ENCODE measurements at regions not wholly inside any gene's neighbourhood (a gene's known extent, or its start where the extent isn't known, plus 50 kb on each side); places are given as distances from the start of the nearest gene placed in this dataset.
"Not testable (repeated sequence)": the region's sequence is repeated elsewhere in the genome, so short reads cannot be mapped to it uniquely, and the experiment has no call there.

DNA sequence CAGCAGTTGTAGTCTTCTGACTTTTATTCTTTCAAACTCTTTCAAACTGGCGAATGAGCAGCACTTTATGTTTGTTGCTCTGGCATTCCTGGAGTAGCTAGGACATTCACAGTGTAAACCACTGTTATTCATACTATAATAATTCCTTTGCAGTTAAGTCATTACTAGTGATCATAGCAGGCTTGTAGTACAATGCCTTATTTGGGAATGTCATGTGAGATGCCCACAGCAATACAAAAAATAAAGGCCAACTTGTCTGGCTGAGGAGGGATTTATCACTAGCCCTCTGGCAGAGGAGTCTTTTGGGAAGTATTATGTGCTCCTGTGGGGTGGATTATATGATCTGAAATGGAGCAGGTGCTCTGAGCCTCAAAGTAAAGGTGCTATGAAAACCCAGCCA is 197.2 kb downstream of the VGLL3 start:
- no peak for FAIRE-seq

DNA sequence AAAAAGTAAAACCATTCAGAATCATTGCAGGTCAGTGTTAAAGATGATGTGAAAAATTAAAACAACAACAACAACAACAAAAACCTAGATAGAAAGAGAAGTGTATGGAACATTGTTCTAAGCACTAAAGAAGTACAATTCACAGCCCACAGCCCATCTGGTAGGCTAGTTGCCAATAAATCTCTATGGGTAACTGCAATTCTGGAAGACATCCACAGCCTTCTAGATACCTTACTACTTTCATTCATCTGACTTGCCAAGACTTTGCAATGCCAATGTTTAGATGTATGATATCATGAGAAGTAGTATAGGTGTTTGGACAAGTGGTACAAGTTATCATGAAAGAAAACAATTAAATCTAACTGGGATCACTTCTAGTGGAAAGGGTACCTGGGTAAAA is 198.6 kb downstream of the VGLL3 start:
- no peak for FAIRE-seq

DNA sequence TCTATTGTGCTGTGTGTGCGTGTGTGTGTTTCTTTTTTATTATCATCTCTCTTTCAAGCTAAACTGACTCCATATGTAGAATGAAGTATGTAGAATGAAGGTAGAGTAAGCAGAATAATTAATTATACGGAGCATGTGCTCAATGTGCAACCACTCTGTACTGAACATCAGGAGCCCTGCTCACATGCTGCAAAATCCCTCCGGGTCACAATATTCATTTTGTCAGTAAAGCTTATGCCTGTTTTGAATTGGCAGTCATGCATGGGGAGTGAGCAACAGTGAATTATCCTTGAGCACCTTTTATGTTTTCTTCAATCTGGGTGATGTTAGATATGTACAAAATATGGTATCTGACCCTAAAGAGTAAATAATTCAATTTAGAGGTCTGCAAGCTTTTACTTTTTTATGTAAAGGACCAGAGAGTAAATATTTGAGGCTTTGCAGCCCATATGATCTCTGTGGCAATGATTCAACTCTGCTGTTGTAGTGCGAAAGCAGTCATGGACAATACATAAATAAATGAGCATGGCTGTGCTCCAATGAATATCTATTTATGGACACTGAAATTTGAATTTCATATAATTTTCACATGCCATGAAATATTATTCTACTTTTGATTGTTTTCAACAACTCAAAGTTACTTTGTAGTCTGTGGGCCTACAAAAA is 199.9 kb downstream of the VGLL3 start:
- FAIRE-seq: no peak

DNA sequence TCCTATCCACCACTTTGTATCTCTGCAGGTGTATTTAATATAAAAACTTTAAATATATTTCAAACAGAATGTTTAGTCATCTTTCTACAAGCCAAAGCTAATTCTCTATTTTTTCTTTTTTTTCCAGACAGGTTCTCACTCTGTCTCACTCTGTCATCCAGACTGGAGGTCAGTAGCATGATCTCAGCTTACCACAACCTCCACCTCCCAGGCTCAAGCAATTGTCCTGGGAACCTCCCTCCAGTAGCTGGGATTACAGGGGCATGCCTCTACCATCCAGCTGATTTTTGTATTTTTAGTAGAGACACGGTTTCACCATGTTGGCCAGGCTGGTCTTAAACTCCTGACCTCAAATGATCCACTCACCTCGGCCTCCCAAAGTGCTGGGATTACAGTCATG is 202.6 kb downstream of the VGLL3 start:
- no peak for FAIRE-seq

DNA sequence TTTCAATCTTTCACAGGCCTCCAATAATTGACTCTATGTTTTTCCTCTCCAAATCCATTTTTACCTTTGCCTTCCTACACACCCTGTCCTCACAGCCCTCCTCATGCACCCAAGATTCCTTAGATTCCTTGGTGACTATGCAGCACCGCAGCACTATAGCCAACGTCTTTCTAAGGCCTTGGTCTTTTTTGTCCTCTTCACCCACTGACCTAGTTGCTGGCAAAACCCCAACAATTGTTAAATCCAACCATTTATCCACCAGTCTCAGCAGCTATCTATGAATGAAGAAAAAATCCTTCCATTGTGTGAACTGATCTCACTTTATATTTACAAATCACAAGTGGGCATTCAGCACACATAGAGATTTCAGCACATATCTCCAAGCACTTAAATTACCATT is 203.9 kb downstream of the VGLL3 start:
- FAIRE-seq: no peak

DNA sequence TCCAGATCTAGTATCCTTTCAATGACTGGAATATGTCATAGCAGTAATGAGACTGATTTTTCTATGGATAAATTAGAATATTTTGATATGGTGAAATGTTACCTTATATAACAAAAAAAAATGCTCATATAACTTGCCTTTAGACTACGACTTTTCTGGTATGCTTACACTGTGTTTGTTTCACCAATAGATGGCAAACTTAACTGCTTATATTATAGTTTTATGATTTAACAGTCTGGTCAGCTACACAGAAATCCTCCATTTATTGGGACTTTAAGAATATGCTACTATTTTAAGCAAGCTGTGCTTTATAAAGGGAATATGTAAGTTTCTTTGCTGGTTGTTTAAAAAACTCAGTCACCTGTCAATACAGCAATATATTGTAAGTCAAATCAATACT is 205.6 kb downstream of the VGLL3 start:
- FAIRE-seq: no peak

DNA sequence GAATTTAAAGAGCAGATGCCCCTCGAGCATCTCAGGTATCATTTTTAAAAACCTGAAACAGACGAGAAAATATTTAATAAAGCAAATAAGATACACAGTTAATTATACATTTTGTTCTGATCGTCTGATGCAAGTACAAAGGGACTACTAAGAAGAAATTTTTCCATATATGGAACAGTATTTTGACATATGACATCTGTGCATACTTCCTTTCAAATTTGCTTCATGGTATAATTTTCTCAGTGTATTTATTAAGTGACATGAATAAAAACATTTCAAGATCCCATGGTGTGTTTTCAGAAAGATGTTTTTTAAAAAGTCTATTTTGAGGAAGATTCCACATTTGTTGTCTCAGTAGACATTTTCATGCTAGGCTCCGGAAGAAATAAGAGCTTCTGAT is 208.1 kb downstream of the VGLL3 start:
- no peak for FAIRE-seq

DNA sequence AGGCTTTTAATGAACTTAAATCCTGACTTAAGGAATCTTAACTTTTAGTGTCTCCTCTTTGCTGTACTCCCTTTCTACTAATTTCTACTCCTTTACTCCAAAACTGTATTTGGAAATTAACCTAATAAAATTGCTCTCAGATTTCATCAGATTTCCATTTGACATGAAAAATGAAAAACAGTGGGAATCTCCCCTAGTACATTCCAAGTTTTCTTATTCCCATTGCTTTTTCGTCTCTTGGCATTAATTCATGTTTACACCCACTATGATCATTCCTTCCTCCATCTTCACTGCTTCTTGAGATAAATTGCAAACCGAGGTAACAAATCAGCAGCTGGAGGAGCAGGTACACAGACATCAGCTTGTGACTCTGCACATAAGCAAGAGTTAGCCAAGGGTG is 208.7 kb downstream of the VGLL3 start:
- no peak for FAIRE-seq

DNA sequence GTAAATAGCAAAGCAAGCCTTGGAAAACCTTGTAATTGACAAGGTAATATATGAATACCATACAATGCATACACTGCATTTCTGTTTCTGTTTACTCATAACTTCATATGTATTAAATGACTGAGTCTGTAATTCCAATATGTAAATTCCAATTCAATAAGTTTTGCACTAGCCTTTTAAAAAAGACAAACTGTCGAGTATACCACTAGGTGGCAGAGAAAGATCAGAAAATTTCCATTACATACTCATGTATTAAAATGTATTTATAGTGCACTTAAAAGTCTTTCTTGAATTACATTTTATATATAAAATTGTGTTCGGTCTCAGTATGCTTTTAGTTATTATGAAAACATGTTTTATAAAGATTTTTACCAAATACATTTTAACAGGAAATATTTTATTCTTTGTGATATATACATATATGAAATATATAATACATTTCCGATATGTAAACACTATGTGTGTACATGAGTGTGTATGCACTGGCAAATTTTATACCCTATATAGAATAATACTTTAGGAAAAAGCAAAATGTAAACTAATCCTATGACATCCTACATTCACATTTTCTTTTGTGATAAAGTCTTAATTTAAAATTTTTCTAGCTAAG is 216.8 kb downstream of the VGLL3 start:
- FAIRE-seq: peak; percentile 91

DNA sequence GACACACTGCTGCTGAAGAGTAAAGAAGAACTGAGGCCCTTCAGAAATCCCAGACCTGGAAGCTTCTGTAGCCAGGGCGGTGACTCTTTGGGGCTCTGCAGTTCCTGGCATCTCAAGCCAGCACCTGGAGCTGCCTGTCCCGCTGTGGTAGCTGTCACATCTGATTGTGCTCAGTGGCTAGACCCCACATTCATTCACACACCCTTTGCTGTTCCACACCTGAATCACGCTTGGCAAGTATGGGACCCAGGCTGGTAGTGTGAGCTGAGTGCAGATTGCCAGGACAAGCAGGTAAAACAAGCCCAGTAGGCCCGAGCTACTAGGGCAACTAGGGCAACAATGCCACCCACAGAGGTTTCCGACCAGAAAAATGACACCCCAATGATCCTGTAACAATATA is 218.2 kb downstream of the VGLL3 start:
- no peak for FAIRE-seq

DNA sequence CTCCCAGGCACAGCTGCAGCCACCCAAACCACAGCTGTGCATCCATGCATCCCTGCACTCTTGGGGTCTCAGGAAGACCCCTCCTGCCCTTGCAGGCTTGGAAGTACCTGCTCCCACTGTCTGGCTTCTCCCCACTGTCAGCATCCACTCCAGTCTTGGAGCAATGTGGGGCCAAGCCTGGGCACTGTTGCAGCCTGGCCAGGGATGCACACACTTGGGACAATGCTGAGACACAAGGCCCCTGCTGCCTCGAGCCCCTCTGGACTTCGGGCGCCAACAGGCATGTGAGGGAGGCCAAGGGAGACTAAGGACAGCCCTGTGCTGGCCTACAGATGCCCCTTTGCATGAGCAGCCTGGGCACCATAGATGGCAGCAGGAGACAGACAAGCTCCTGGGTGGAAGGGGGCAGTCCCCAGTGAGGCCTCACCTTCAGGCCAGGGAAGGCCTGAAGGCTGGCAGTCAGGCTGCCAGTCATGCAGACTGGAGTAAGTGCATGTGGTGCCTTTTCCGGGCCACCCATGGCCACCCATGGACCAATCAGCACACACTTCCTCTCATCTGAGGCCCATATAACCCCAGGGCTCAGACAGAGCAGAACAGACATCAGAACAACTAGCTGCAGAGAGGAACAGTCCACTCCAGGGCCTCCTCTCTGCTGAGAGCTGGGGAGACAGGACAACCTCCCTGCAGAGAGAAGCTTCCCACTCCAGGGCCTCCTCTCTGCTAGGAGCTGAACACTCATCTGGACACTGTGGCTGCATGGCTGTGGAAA is 219.0 kb downstream of the VGLL3 start:
- FAIRE-seq: no peak

DNA sequence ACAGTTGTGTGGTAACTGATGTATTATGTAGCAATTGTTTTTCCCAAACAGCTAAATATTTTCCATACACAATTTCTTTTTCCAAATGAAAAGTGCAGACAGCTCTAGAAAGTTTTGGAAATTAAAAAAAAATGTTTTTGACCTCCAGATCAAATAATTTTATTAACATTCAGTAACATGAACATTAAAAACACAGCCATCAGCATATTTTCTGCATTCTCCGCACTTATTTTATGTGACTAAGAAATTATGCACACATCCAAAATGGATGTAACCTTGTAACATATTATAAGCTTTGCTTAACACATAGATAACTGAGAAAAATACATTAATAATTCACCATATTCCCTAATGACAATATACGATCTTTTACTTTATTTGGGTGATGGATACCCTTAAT is 224.6 kb downstream of the VGLL3 start:
- FAIRE-seq: no peak

DNA sequence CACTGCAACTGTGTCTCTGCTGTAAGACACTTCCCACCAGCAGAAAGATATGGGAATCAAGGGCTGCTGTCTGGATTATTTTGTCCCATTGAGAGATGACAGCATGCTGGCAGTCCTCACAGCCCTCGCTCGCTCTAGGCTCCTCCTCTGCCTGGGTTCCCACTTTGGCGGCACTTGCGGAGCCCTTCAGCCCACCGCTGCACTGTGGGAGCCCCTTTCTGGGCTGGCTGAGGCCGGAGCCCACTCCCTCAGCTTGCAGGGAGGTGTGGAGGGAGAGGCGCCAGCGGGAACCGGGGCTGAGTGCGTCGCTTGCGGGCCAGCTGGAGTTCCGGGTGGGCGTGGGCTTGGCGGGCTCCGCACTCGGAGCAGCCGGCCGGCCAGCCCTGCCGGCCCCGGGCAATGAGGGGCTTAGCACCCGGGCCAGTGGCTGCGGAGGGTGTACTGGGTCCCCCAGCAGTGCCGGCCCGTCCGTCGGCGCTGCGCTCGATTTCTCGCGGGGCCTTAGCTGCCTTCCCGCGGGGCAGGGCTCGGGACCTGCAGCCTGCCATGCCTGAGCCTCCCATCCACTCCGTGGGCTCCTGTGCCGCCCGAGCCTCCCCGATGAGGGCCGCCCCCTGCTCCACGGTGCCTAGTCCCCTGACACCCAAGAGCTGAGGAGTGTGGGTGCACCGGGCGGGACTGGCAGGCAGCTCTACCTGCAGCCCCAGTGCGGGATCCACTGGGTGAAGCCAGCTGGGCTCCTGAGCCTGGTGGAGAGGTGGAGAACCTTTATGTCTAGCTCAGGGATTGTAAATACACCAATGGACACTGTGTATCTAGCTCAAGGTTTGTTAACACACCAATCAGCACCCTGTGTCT is 233.4 kb downstream of the VGLL3 start:
- not testable (repeated sequence) for FAIRE-seq

DNA sequence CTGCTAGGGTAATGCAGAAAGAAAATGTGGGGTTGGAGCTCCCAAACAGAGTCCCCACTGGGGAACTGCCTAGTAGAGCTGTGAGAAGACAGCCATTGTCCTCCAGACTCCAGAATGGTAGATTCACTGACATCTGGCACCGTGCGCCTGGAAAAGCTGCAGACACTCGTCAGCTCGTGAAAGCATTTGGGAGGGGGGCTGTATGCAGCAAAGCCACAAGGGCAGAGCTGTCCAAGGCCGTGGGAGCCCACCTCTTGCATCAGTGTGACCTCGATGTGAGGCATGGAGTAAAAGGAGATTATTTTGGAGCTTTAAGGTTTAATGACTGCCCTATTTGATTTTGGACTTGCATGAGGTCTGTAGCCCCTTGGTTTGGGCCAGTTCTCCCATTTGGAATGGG is 242.9 kb downstream of the VGLL3 start:
- no peak for FAIRE-seq

DNA sequence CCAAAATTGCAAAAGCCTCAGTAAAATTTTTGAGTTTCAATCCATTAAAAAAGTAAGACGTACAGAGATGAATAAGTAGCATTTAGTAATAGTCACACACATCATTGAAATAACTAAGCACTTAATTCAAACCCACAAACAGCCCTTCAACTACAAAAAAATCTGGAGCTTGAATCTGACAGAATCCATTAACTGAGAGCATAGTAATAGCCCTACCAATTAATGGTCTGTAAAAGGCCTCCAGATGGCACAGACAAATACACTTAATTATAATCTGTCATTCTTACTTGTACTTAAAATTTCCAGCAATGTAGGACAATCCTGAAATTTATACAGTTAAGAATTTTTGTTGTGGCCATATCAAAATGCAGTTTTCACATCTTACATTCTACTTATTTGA is 246.9 kb downstream of the VGLL3 start:
- no peak for FAIRE-seq

DNA sequence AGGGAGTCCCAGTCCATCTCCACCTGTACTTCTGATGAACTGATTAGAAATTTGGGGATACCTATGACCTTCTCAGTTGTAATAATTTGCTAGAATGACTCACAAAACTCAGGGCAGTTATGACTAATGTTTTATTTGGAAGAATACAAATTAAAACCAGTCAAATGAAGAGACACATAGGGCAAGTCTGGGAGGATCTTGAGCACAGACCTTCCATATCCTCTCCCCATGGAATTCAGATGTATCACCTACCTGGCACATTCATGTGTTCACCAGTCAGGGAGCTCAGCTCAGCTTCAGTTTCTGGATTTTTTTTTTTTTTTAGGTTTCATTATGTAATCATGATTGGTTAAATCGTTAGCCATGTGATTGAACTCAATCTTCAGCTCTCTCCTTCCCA is 247.7 kb downstream of the VGLL3 start:
- no peak for FAIRE-seq

DNA sequence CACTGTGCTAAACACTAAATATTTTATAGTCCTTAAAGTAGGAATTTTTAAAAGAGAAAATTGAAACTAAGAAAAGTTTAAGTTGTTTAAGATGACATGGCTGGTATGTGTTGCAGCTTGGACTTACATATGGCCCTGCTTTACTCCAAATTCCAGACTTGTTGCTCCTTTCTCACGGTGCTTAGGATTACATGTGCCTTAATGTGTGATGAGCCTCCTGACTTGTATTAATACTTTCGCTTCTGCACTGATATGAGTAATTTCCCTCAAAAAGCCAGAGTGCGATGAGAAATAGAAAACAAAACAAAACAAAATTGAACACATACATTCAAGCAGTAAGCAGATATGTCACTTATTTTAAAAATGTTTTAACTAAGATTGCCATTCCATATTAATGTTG is 250.2 kb downstream of the VGLL3 start:
- FAIRE-seq: no peak

DNA sequence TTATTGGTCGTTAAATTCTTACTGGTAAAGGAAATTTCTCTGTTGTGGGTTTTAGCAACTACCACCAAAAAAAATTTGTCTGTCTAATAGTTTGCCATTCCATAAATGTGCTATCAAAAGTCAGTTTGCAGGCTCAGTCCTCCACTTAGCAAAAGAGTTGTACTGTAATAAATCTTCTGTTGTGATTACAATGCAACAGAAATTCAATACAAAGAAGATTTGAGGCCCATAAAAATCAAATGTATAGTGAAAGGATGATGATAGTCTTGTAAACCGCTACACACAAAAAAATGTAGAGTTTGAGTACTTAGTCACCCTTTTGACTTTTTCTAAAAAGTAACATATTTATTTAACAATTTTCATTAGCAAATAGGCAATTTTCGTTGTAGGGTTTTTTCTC is 251.7 kb downstream of the VGLL3 start:
- no peak for FAIRE-seq

DNA sequence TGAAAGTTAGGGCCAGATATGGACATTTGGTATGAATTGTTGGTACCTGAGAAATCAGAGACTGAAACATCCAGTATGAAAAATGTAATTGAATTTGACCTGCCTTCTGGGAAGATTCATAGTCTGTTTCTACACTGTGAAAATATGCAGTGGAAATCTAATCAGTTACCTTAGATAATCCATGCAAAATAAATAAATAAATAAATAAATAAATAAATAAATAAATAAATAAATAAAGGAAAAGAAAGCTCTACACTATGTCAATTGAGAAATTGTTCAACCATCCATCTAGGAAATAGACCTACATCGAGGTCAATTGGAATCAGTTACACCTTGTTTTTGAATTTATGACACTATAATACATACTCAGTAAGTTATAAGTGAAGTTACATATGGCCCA is 252.3 kb downstream of the VGLL3 start:
- no peak for FAIRE-seq

DNA sequence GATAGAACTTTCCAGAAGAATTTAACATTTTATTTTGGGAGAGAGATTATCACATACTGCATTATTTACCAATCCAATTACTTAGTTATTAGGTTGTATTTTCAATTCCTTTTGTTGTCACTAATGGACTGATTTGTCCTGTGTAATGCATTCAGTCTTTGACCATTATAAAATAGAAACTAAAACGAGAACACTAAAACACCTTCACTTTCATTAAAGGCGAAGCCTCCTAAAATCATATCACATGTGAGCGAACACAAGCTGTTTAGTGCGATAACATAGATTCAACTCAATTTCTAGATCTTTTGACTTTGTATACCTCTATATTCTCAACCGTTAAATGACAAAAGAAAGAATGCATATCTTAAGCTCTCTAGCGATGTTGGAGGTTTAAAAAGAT is 253.4 kb downstream of the VGLL3 start:
- no peak for FAIRE-seq

DNA sequence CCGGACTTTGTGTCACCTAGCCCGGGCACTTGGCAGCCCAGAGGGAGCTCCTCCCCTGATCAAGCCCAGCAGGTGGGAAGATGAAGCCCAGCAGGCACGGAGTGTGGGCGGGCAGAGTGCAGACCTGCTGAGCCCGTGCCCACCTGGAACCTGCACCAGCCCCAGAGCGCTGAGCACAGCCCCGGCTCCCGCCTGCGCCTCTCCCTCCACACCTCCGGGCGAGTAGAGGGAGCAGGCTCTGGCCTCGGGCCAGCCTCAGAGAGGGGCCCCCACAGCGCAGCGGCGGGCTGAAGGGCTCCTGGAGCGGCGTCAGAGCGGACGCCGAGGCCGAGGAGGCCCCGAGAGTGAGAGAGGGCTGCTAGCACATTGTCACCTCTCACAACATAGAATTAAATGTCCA is 257.7 kb downstream of the VGLL3 start:
- FAIRE-seq: no peak

DNA sequence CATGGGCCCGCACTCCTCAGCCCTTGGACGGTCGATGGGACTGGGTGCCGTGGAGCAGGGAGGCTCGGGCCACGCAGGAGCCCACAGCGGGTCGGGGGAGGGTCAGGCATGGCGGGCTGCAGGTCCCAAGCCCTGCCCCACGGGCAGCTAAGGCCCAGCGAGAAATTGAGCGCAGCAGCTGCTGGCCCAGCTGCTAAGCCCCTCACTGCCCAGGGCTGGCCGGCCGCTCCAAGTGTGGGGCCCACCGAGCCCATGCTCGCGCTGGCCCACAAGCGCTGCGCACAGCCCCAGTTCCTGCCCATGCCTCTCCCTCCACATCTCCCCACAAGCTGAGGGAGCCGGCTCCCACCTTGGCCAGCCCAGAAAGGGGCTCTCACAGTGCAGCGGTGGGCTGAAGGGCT is 259.4 kb downstream of the VGLL3 start:
- no peak for FAIRE-seq

DNA sequence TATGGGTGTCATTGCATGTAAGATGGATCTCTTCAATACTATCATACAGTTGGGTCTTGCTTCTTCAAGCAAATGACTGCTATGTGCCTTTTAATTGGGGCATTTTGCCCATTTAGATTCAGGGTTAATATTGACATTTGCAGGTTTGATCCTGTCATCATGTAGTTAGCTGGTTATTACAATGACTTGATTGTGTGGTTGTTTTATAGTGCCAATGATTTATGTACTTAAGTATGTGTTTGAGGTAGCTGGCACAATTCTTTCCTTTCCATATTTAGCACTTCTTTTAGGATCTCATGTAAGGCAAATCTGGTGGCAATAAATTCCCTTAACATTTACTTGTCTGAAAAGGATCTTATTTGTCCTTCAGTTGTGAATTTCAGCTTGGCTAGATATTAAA is 267.5 kb downstream of the VGLL3 start:
- FAIRE-seq: no peak

DNA sequence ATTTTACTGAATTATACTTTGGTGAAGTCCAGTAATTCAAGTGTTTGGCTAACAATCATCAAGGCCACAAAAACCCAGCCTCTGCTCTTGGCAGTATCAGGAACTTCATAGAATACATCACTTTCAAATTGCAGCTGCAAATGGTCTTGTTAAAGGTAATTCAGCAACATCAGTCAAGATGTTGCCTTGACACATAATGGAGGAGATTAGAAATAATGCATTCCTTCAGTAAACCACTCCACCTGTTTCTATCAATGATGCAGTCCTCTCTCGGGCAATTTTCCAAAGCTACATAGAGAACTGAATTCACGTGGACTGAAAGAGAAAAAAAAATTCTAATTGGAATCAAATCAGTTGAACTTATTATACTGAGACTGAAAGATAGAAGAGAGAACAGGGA is 279.3 kb downstream of the VGLL3 start:
- no peak for FAIRE-seq

Measured in TTC549 (cell line).